Activated CD8-positive, alpha-beta memory T cell treated with anti-CD3 and anti-CD28 coated beads, Interleukin-2, amount 10 ng/mL, durations not matched to agents 7 days and 5 days (primary cell): ENCODE measurements at regions not wholly inside any gene's neighbourhood (a gene's known extent, or its start where the extent isn't known, plus 50 kb on each side); places are given as distances from the start of the nearest gene placed in this dataset.
"Not testable (repeated sequence)": the region's sequence is repeated elsewhere in the genome, so short reads cannot be mapped to it uniquely, and the experiment has no call there.

Experiments used
- ATAC-seq: fragments of 150-1000 bp; cut with Tn5 transposase; one replicate; pipeline ENCODE4 v1.10.0; 2021; ENCODE audit warnings: moderate library complexity
- CTCF ChIA-PET: fragments of 350-600 bp; sonication (Branson Sonifier 250); formaldehyde crosslinking; loops from one replicate; lab custom pipeline; 2021; ENCODE audit warnings: antibody characterized with exemption; lab: Charles Lee
- DNase-seq: peaks from one replicate; pipeline ENCODE4 v3.0.0-alpha.2; 2020
- H3K27ac Mint-ChIP-seq: one replicate; pipeline ENCODE4 v1.8.0; 2021; ENCODE audit warnings: mild to moderate bottlenecking, mixed read lengths
- H3K27me3 Mint-ChIP-seq: one replicate; pipeline ENCODE4 v1.8.0; 2021; ENCODE audit warnings: mixed read lengths
- H3K36me3 Mint-ChIP-seq: one replicate; pipeline ENCODE4 v1.8.0; 2021; ENCODE audit warnings: mild to moderate bottlenecking, mixed read lengths
- H3K4me1 Mint-ChIP-seq: one replicate; pipeline ENCODE4 v1.8.0; 2021; ENCODE audit warnings: mixed read lengths
- H3K4me3 Mint-ChIP-seq: one replicate; pipeline ENCODE4 v1.8.0; 2021; ENCODE audit warnings: mild to moderate bottlenecking, moderate library complexity, mixed read lengths
- H3K9me3 Mint-ChIP-seq: one replicate; pipeline ENCODE4 v1.8.0; 2022; ENCODE audit warnings: low read depth, mixed read lengths

- H3K4me1 Mint-ChIP-seq: no peaks in the 10 kb centered on the region
- no peaks in the 10 kb centered on the region for H3K36me3 Mint-ChIP-seq
- DNase-seq (no peak), ATAC-seq (no peak)
- no peak overlapping the region for H3K4me3 Mint-ChIP-seq
- H3K9me3 Mint-ChIP-seq: peaks cover 9% of the 10 kb centered on the region
- CTCF ChIA-PET: no interaction called here
- H3K27me3 Mint-ChIP-seq: no peaks in the 10 kb centered on the region
- H3K27ac Mint-ChIP-seq: no peak overlapping the region
Observed at GRCh38 chr11:29227811-29228210, 789.0 kb downstream of the KCNA4 start.

GRCh38 chr11:29224739-29225384 is 792.0 kb downstream of the KCNA4 start:
- Mint-ChIP-seq H3K9me3 (peaks cover 12% of the 10 kb centered on the region), H3K27ac (no peak overlapping the region), H3K27me3 (no peaks in the 10 kb centered on the region), H3K4me3 (no peak overlapping the region), H3K4me1 (no peaks in the 10 kb centered on the region), H3K36me3 (no peaks in the 10 kb centered on the region)
- no peak for DNase-seq
- CTCF ChIA-PET: no interaction called here
- ATAC-seq: no peak

- CTCF ChIA-PET, H3K27ac Mint-ChIP-seq, H3K4me3 Mint-ChIP-seq, H3K36me3 Mint-ChIP-seq, DNase-seq, H3K4me1 Mint-ChIP-seq, ATAC-seq, H3K27me3 Mint-ChIP-seq: not testable (repeated sequence)
- peaks cover 21% of the 10 kb centered on the region for H3K9me3 Mint-ChIP-seq
Observed at GRCh38 chr11:29219531-29219930, 797.3 kb downstream of the KCNA4 start.

GRCh38 chr11:29217901-29218300 is 798.9 kb downstream of the KCNA4 start:
- H3K27ac Mint-ChIP-seq: no peak overlapping the region
- H3K36me3 Mint-ChIP-seq: no peaks in the 10 kb centered on the region
- H3K4me3 Mint-ChIP-seq: no peak overlapping the region
- no peak for DNase-seq
- no peak for ATAC-seq
- no peaks in the 10 kb centered on the region for H3K4me1 Mint-ChIP-seq
- peaks cover 18% of the 10 kb centered on the region for H3K9me3 Mint-ChIP-seq
- no peaks in the 10 kb centered on the region for H3K27me3 Mint-ChIP-seq
- CTCF ChIA-PET: no interaction called here

GRCh38 chr11:29214833-29215232 is 802.0 kb downstream of the KCNA4 start:
- Mint-ChIP-seq H3K27ac (no peak overlapping the region), H3K4me3 (no peak overlapping the region), H3K36me3 (no peaks in the 10 kb centered on the region), H3K4me1 (no peaks in the 10 kb centered on the region), H3K27me3 (no peaks in the 10 kb centered on the region), H3K9me3 (peaks cover 20% of the 10 kb centered on the region)
- CTCF ChIA-PET: no interaction called here
- DNase-seq: no peak
- ATAC-seq: no peak

- peaks cover 8% of the 10 kb centered on the region for H3K9me3 Mint-ChIP-seq
- H3K4me3 Mint-ChIP-seq: no peak overlapping the region
- ATAC-seq (no peak), DNase-seq (no peak)
- CTCF ChIA-PET: no interaction called here
- H3K27me3 Mint-ChIP-seq: no peaks in the 10 kb centered on the region
- no peak overlapping the region for H3K27ac Mint-ChIP-seq
- H3K4me1 Mint-ChIP-seq: no peaks in the 10 kb centered on the region
- no peaks in the 10 kb centered on the region for H3K36me3 Mint-ChIP-seq
Observed at GRCh38 chr11:29211202-29211601, 805.6 kb downstream of the KCNA4 start.

- H3K4me3 Mint-ChIP-seq: no peak overlapping the region
- no peak overlapping the region for H3K27ac Mint-ChIP-seq
- H3K4me1 Mint-ChIP-seq: no peaks in the 10 kb centered on the region
- DNase-seq (no peak), ATAC-seq (no peak)
- CTCF ChIA-PET: no interaction called here
- peaks cover 10% of the 10 kb centered on the region for H3K9me3 Mint-ChIP-seq
- H3K36me3 Mint-ChIP-seq: no peaks in the 10 kb centered on the region
- H3K27me3 Mint-ChIP-seq: no peaks in the 10 kb centered on the region
Observed at GRCh38 chr11:29210426-29210825, 806.4 kb downstream of the KCNA4 start.

- H3K9me3 Mint-ChIP-seq: peaks cover 8% of the 10 kb centered on the region
- ATAC-seq (no peak), DNase-seq (no peak)
- H3K4me1 Mint-ChIP-seq: no peaks in the 10 kb centered on the region
- no peaks in the 10 kb centered on the region for H3K36me3 Mint-ChIP-seq
- CTCF ChIA-PET: no interaction called here
- H3K27me3 Mint-ChIP-seq: no peaks in the 10 kb centered on the region
- H3K27ac Mint-ChIP-seq: no peak overlapping the region
- H3K4me3 Mint-ChIP-seq: no peak overlapping the region
Observed at GRCh38 chr11:29208117-29208516, 808.7 kb downstream of the KCNA4 start.

- Mint-ChIP-seq H3K36me3 (no peaks in the 10 kb centered on the region), H3K9me3 (no peaks in the 10 kb centered on the region), H3K27me3 (no peaks in the 10 kb centered on the region), H3K4me3 (no peak overlapping the region), H3K27ac (no peak overlapping the region), H3K4me1 (no peaks in the 10 kb centered on the region)
- no peak for DNase-seq
- no peak for ATAC-seq
- CTCF ChIA-PET: no interaction called here
Observed at GRCh38 chr11:29200791-29201562, 815.9 kb downstream of the KCNA4 start.

GRCh38 chr11:29190313-29190712 is 826.5 kb downstream of the KCNA4 start:
- H3K4me1 Mint-ChIP-seq: no peaks in the 10 kb centered on the region
- H3K27ac Mint-ChIP-seq: no peak overlapping the region
- H3K9me3 Mint-ChIP-seq: peaks cover 11% of the 10 kb centered on the region
- no peak for DNase-seq
- H3K4me3 Mint-ChIP-seq: no peak overlapping the region
- ATAC-seq: no peak
- CTCF ChIA-PET: no interaction called here
- no peaks in the 10 kb centered on the region for H3K27me3 Mint-ChIP-seq
- no peaks in the 10 kb centered on the region for H3K36me3 Mint-ChIP-seq

GRCh38 chr11:29187215-29187614 is 829.6 kb downstream of the KCNA4 start:
- Mint-ChIP-seq H3K36me3 (no peaks in the 10 kb centered on the region), H3K27me3 (no peaks in the 10 kb centered on the region), H3K27ac (no peak overlapping the region), H3K4me1 (no peaks in the 10 kb centered on the region), H3K4me3 (no peak overlapping the region), H3K9me3 (peaks cover 9% of the 10 kb centered on the region)
- DNase-seq (no peak), ATAC-seq (no peak)
- CTCF ChIA-PET: no interaction called here

GRCh38 chr11:29184939-29185890 is 831.6 kb downstream of the KCNA4 start:
- CTCF ChIA-PET: no interaction called here
- no peaks in the 10 kb centered on the region for H3K27me3 Mint-ChIP-seq
- H3K4me1 Mint-ChIP-seq: no peaks in the 10 kb centered on the region
- no peak overlapping the region for H3K4me3 Mint-ChIP-seq
- ATAC-seq: no peak
- peaks cover 12% of the 10 kb centered on the region for H3K9me3 Mint-ChIP-seq
- DNase-seq: no peak
- no peak overlapping the region for H3K27ac Mint-ChIP-seq
- no peaks in the 10 kb centered on the region for H3K36me3 Mint-ChIP-seq

GRCh38 chr11:29183301-29183700 is 833.5 kb downstream of the KCNA4 start:
- H3K9me3 Mint-ChIP-seq: peaks cover 12% of the 10 kb centered on the region
- no peaks in the 10 kb centered on the region for H3K36me3 Mint-ChIP-seq
- no peak for ATAC-seq
- no peaks in the 10 kb centered on the region for H3K4me1 Mint-ChIP-seq
- CTCF ChIA-PET: no interaction called here
- DNase-seq: no peak
- H3K4me3 Mint-ChIP-seq: no peak overlapping the region
- no peak overlapping the region for H3K27ac Mint-ChIP-seq
- H3K27me3 Mint-ChIP-seq: no peaks in the 10 kb centered on the region
